IMR-90 (cell line): ENCODE measurements at regions not wholly inside any gene's neighbourhood (a gene's known extent, or its start where the extent isn't known, plus 50 kb on each side); places are given as distances from the start of the nearest gene placed in this dataset.
A peak's percentile ranks its signal among the peaks of the same experiment; 100 is the strongest.

Experiments used
- ATAC-seq: fragments of 200-7000 bp; cut with Tn5 transposase; 2 replicates; pipeline ENCODE4 v1.9.1; 2020; ENCODE audit warnings: low read depth, mild to moderate bottlenecking, moderate library complexity
- BruUV-seq: library from RNA; stranded (reverse); fragments of 400-500 nt; replicated peaks from 2 replicates; lab custom pipeline; 2021; lab: Mats Ljungman, UMichigan
- CTCF ChIA-PET: fragments of 300-600 bp; formaldehyde crosslinking; extraction: SDS; loops from one replicate; lab custom pipeline; 2021; ENCODE audit warnings: antibody characterized with exemption; lab: Yijun Ruan, JAX
- POLR2A ChIA-PET: fragments of 300-600 bp; sonication (Branson Sonifier 250); formaldehyde crosslinking; loops from one replicate; lab custom pipeline; 2022; ENCODE audit warnings: antibody characterized with exemption; ENCODE audit not compliant: unreplicated experiment; lab: Charles Lee
- DNase-seq: peaks from one replicate; pipeline ENCODE4 v3.0.0; 2013
- H2AFZ ChIP-seq: replicated peaks from 2 replicates; pipeline ENCODE3; 2013; ENCODE audit warnings: low read length, mild to moderate bottlenecking; ENCODE audit not compliant: poor library complexity
- H2AK5ac ChIP-seq: 2 replicates; pipeline ENCODE4 v1.6.1; 2013; ENCODE audit warnings: low read depth, low read length, inconsistent platforms
- H2AK9ac ChIP-seq: replicated peaks from 2 replicates; pipeline ENCODE3; 2013; ENCODE audit warnings: mild to moderate bottlenecking, low read depth, low read length, moderate library complexity; ENCODE audit not compliant: poor library complexity
- H2BK120ac ChIP-seq: 2 replicates; pipeline ENCODE4 v1.6.1; 2013; ENCODE audit warnings: low read depth, low read length, inconsistent platforms
- H2BK15ac ChIP-seq: 3 replicates; pipeline ENCODE4 v1.6.1; 2013; ENCODE audit warnings: low read depth, low read length, inconsistent platforms
- H2BK20ac ChIP-seq: 2 replicates; pipeline ENCODE4 v1.6.1; 2013; ENCODE audit warnings: low read depth, mild to moderate bottlenecking, inconsistent platforms, low read length, moderate library complexity
- H2BK5ac ChIP-seq: 2 replicates; pipeline ENCODE4 v1.6.1; 2013; ENCODE audit warnings: mild to moderate bottlenecking, low read depth, low read length, inconsistent platforms; ENCODE audit not compliant: poor library complexity, severe bottlenecking
- H3K14ac ChIP-seq: replicated peaks from 2 replicates; pipeline ENCODE4 v1.6.1; 2013; ENCODE audit warnings: low read depth, low read length, inconsistent platforms
- H3K18ac ChIP-seq: 2 replicates; pipeline ENCODE4 v1.6.1; 2013; ENCODE audit warnings: low read depth, low read length, control low read depth
- H3K23ac ChIP-seq: 2 replicates; pipeline ENCODE4 v1.6.1; 2013; ENCODE audit warnings: low read depth, low read length, inconsistent platforms
- H3K27ac ChIP-seq: 2 replicates; pipeline ENCODE4 v1.5.1; 2013; ENCODE audit warnings: mild to moderate bottlenecking, control low read depth, low read length; ENCODE audit not compliant: insufficient read depth
- H3K27me3 ChIP-seq: 2 replicates; pipeline ENCODE4 v1.6.1; 2013; ENCODE audit warnings: low read length; ENCODE audit not compliant: control insufficient read depth, insufficient read depth
- H3K36me3 ChIP-seq: 2 replicates; pipeline ENCODE4 v1.6.1; 2013; ENCODE audit warnings: low read length, mixed read lengths; ENCODE audit not compliant: control insufficient read depth, insufficient read depth
- H3K4ac ChIP-seq: 2 replicates; pipeline ENCODE4 v1.6.1; 2013; ENCODE audit warnings: low read depth, low read length, inconsistent platforms
- H3K4me1 ChIP-seq: 2 replicates; pipeline ENCODE4 v1.6.1; 2013; ENCODE audit warnings: low read length, mixed read lengths; ENCODE audit not compliant: control insufficient read depth, insufficient read depth
- H3K4me2 ChIP-seq: 2 replicates; pipeline ENCODE4 v1.6.1; 2013; ENCODE audit warnings: low read depth, mild to moderate bottlenecking, control low read depth, low read length, moderate library complexity
- H3K4me3 ChIP-seq: 2 replicates; pipeline ENCODE4 v1.5.1; 2013; ENCODE audit warnings: low read depth, mild to moderate bottlenecking, control low read depth, low read length, moderate library complexity; ENCODE audit not compliant: insufficient read depth
- H3K56ac ChIP-seq: 2 replicates; pipeline ENCODE4 v1.6.1; 2013; ENCODE audit warnings: low read length, inconsistent platforms; ENCODE audit not compliant: insufficient read depth; ENCODE audit errors: extremely low read depth
- H3K79me1 ChIP-seq, 2 experiments: 2 replicates each; pipeline ENCODE4 v1.6.1; 2013; ENCODE audit warnings: low read length in 2 of 2, inconsistent platforms in 1 of 2, low read depth in 1 of 2
- H3K9ac ChIP-seq: 2 replicates; pipeline ENCODE4 v1.6.1; 2013; ENCODE audit warnings: low read depth, low read length, control low read depth
- H3K9me1 ChIP-seq: 2 replicates; pipeline ENCODE4 v1.6.1; 2013; ENCODE audit warnings: low read length, inconsistent platforms; ENCODE audit not compliant: insufficient read depth
- H3K9me3 ChIP-seq: 2 replicates; pipeline ENCODE4 v1.6.1; 2013; ENCODE audit warnings: low read length; ENCODE audit not compliant: control insufficient read depth, insufficient read depth
- H4K20me1 ChIP-seq: 2 replicates; pipeline ENCODE4 v1.6.1; 2013; ENCODE audit warnings: low read length, inconsistent platforms; ENCODE audit not compliant: insufficient read depth
- H4K5ac ChIP-seq: 2 replicates; pipeline ENCODE4 v1.6.1; 2013; ENCODE audit warnings: mild to moderate bottlenecking, low read depth, low read length, control low read depth
- H4K8ac ChIP-seq, 2 experiments: 2 replicates each; pipeline ENCODE4 v1.6.1; 2013; ENCODE audit warnings: low read depth in 2 of 2, low read length in 2 of 2, control low read depth in 1 of 2, inconsistent platforms in 1 of 2
- H4K91ac ChIP-seq: 2 replicates; pipeline ENCODE4 v1.6.1; 2013; ENCODE audit warnings: low read depth, low read length, inconsistent platforms; ENCODE audit not compliant: insufficient read depth
- BHLHE40 ChIP-seq: fragments of 150-350 bp; IDR thresholded peaks from 2 replicates; pipeline ENCODE4 v1.6.1; 2016; ENCODE audit warnings: mild to moderate bottlenecking, low read depth, low read length
- CHD1 ChIP-seq: IDR thresholded peaks from 2 replicates; pipeline ENCODE4 v1.6.1; 2012; ENCODE audit warnings: low read depth, low read length, improper control_type of control experiment
- ELK1 ChIP-seq: fragments of 150-350 bp; IDR thresholded peaks from 2 replicates; pipeline ENCODE4 v1.6.1; 2016; ENCODE audit warnings: low read depth, mild to moderate bottlenecking, low read length, moderate library complexity, borderline replicate concordance
- FOS ChIP-seq: fragments of 150-350 bp; IDR thresholded peaks from 2 replicates; pipeline ENCODE4 v1.6.1; 2016; ENCODE audit warnings: low read depth, low read length
- MAFK ChIP-seq: IDR thresholded peaks from 2 replicates; pipeline ENCODE4 v1.6.1; 2012; ENCODE audit warnings: low read depth, low read length, improper control_type of control experiment
- MAZ ChIP-seq: IDR thresholded peaks from 2 replicates; pipeline ENCODE4 v1.6.1; 2012; ENCODE audit warnings: low read depth, mild to moderate bottlenecking, low read length, improper control_type of control experiment, moderate library complexity, borderline replicate concordance
- MXI1 ChIP-seq: IDR thresholded peaks from 2 replicates; pipeline ENCODE4 v1.6.1; 2012; ENCODE audit warnings: low read depth, mild to moderate bottlenecking, low read length, moderate library complexity, borderline replicate concordance
- NFE2L2 ChIP-seq: fragments of 150-350 bp; IDR thresholded peaks from 2 replicates; pipeline ENCODE4 v1.6.1; 2016; ENCODE audit warnings: low read depth, mild to moderate bottlenecking, low read length
- POLR2A ChIP-seq: IDR thresholded peaks from 2 replicates; pipeline ENCODE4 v1.6.1; 2012; ENCODE audit warnings: mild to moderate bottlenecking, low read depth, low read length
- RAD21 ChIP-seq: IDR thresholded peaks from 2 replicates; pipeline ENCODE4 v1.6.1; 2012; ENCODE audit warnings: low read length, improper control_type of control experiment
- RCOR1 ChIP-seq: IDR thresholded peaks from 2 replicates; pipeline ENCODE4 v1.6.1; 2012; ENCODE audit warnings: mild to moderate bottlenecking, low read length, improper control_type of control experiment; ENCODE audit not compliant: insufficient replicate concordance
- RFX5 ChIP-seq: IDR thresholded peaks from 2 replicates; pipeline ENCODE4 v1.8.0; 2012; ENCODE audit warnings: low read depth, mild to moderate bottlenecking, low read length, moderate library complexity
- WGBS, 2 experiments: methylation state at CpG; one replicate each; pipeline versions ENCODE4 v1.1.5 to v1.1.7; 2013; ENCODE audit warnings: missing lambda C conversion rate in 2 of 2; ENCODE audit not compliant: insufficient read length in 1 of 2; ENCODE audit errors: extremely low coverage in 2 of 2; 5-methylcytosine and 5-hydroxymethylcytosine counted together
- dilution Hi-C: fragments of 300-500 bp; cut with HindIII; formaldehyde crosslinking; loops from one replicate; pipeline ENCODE4 v1.14.3; 2018; ENCODE audit warnings: low sequenced_read_pairs; ENCODE audit not compliant: unreplicated experiment
- in situ Hi-C: fragments of 300-500 bp; cut with MboI; formaldehyde crosslinking; loops from 3 replicates; pipeline ENCODE4 v1.14.3; 2019; ENCODE audit warnings: low sequenced_read_pairs, inconsistent platforms, mixed read lengths
- intact Hi-C: fragments of 100-400 bp; cut with micrococcal nuclease; formaldehyde crosslinking; loops from 2 replicates; pipeline ENCODE4 v1.10.0; 2022
- TF ChIP-seq, protein P1 (sequence below): fragments of 150-350 bp; IDR thresholded peaks from 2 replicates; pipeline ENCODE4 v1.6.1; 2017; ENCODE audit warnings: mild to moderate bottlenecking, antibody characterized with exemption, low read length, low read depth
- TF ChIP-seq, protein P2 (sequence below): conservative IDR thresholded peaks from 2 replicates; pipeline ENCODE4 v1.5.1; 2012; ENCODE audit warnings: mild to moderate bottlenecking, low read depth, low read length, improper control_type of control experiment

DNA sequence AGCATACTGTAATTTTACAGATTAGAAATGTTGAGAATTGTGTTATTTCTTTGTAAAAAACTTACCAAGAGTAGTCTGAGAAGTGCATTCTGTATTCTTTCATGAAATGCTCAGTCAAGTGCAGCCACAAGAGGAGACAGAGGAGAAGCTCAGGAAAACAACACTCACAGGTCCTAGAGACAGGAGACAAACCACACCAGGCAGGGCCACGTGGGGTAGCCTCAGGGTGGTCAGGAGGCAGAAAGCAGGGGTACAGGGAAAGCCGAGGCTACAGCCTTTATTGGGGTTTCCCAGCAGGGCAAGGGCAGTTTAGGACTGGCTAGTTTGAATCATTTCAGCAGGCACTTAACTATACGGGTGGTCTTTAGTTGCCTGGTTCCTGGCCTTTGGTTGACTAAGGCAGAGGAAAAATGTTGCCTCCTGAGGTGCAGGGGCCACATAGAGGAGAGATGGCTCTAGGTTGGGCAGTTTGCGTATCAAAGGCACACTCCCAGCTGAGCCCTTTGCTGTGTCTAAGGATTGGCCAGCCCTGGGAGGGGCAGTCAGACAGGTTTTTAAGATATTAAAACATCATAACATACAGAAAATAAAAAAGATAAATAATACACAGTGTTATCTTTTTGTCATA is 230.9 kb upstream of the ANKRD55 start:
- H2BK20ac ChIP-seq = no peak overlapping the region; the same call in 1 of the 2 replicates
- no peak overlapping the region for H3K27ac ChIP-seq
- H3K23ac ChIP-seq = no peak overlapping the region
- POLR2A ChIA-PET = no interaction called here
- H2BK15ac ChIP-seq = peak overlapping the region; percentile 34; the same call in 1 of the 3 replicates
- in situ Hi-C loops = no loop called here
- peak overlapping the region; percentile 29 for H2AFZ ChIP-seq
- H3K4ac ChIP-seq = no peak overlapping the region; the same call in 1 of the 2 replicates
- no peak for DNase-seq
- H4K20me1 ChIP-seq = no peaks in the 10 kb centered on the region
- no peak overlapping the region for H3K9ac ChIP-seq
- no peak overlapping the region for H3K56ac ChIP-seq
- CTCF ChIA-PET = no interaction called here
- BruUV-seq = no TSS peak
- H3K9me3 ChIP-seq = no peaks in the 10 kb centered on the region
- H3K36me3 ChIP-seq = no peaks in the 10 kb centered on the region
- no peak overlapping the region for H3K4me3 ChIP-seq
- H3K27me3 ChIP-seq = no peaks in the 10 kb centered on the region
- no peaks in the 10 kb centered on the region; a peak in 1 of 4 replicates for H3K79me1 ChIP-seq
- H2BK120ac ChIP-seq = peak overlapping the region; percentile 23
- H2BK5ac ChIP-seq = no peak overlapping the region
- H4K91ac ChIP-seq = peak overlapping the region; percentile 13; the same call in 1 of the 2 replicates
- peak overlapping the region; percentile 41; the same call in 1 of the 2 replicates for H4K5ac ChIP-seq
- peaks cover 20% of the 10 kb centered on the region for H3K9me1 ChIP-seq
- H4K8ac ChIP-seq = no peak overlapping the region
- peaks cover 18% of the 10 kb centered on the region for H3K4me1 ChIP-seq
- no peak overlapping the region for H2AK5ac ChIP-seq
- ATAC-seq = no peak
- no peak overlapping the region for H3K4me2 ChIP-seq
- H2AK9ac ChIP-seq = no peak overlapping the region
- no CpG with 5 or more reads among the region's 4 CpGs for WGBS, 2 experiments
- intact Hi-C loops = no loop called here
- TF ChIP-seq FOS = no peak
- TF ChIP-seq NFE2L2 = no peak
- TF ChIP-seq POLR2A = no peak
- TF ChIP-seq CHD1 = no peak
- TF ChIP-seq, protein P1, sequence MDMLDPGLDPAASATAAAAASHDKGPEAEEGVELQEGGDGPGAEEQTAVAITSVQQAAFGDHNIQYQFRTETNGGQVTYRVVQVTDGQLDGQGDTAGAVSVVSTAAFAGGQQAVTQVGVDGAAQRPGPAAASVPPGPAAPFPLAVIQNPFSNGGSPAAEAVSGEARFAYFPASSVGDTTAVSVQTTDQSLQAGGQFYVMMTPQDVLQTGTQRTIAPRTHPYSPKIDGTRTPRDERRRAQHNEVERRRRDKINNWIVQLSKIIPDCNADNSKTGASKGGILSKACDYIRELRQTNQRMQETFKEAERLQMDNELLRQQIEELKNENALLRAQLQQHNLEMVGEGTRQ = no peak
- TF ChIP-seq ELK1 = no peak
- no peak for TF ChIP-seq RAD21
- TF ChIP-seq MAFK = no peak
- no peak for TF ChIP-seq MXI1
- no peak for TF ChIP-seq MAZ
- TF ChIP-seq RFX5 = no peak
- TF ChIP-seq RCOR1 = no peak
- TF ChIP-seq BHLHE40 = no peak
- TF ChIP-seq, protein P2, sequence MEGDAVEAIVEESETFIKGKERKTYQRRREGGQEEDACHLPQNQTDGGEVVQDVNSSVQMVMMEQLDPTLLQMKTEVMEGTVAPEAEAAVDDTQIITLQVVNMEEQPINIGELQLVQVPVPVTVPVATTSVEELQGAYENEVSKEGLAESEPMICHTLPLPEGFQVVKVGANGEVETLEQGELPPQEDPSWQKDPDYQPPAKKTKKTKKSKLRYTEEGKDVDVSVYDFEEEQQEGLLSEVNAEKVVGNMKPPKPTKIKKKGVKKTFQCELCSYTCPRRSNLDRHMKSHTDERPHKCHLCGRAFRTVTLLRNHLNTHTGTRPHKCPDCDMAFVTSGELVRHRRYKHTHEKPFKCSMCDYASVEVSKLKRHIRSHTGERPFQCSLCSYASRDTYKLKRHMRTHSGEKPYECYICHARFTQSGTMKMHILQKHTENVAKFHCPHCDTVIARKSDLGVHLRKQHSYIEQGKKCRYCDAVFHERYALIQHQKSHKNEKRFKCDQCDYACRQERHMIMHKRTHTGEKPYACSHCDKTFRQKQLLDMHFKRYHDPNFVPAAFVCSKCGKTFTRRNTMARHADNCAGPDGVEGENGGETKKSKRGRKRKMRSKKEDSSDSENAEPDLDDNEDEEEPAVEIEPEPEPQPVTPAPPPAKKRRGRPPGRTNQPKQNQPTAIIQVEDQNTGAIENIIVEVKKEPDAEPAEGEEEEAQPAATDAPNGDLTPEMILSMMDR = no peak
- H3K18ac ChIP-seq = peak overlapping the region; percentile 74
- no peak overlapping the region for H3K14ac ChIP-seq
- dilution Hi-C loops = no loop called here
